ENCODE measurements at regions not wholly inside any gene's neighbourhood (a gene's known extent, or its start where the extent isn't known, plus 50 kb on each side); places are given as distances from the start of the nearest gene placed in this dataset.

- no peak for FAIRE-seq
- no peak for DNase-seq (ENCODE audit: insufficient read length)
- no peak for TF ChIP-seq POLR2A (IDR thresholded peaks at IDR 0.05; ENCODE audit: low read depth, low read length)
- TF ChIP-seq TAF1 (IDR thresholded peaks at IDR 0.05; ENCODE audit: borderline replicate concordance, low read depth, low read length), result no peak
- TF ChIP-seq POLR2AphosphoS5 (IDR thresholded peaks at IDR 0.05; ENCODE audit: low read depth, low read length), result no peak
Measured at GRCh38 chr3:106552351-106553043, 683.7 kb upstream of the CBLB start.

GRCh38 chr3:106560451-106560966, 691.7 kb upstream of the CBLB start:
- TF ChIP-seq TAF1 (IDR thresholded peaks at IDR 0.05; ENCODE audit: borderline replicate concordance, low read depth, low read length) (no peak), POLR2AphosphoS5 (IDR thresholded peaks at IDR 0.05; ENCODE audit: low read depth, low read length) (no peak), POLR2A (IDR thresholded peaks at IDR 0.05; ENCODE audit: low read depth, low read length) (no peak)
- DNase-seq (ENCODE audit: insufficient read length) (no peak), FAIRE-seq (no peak)

GRCh38 chr3:106566277-106566676, 697.5 kb upstream of the CBLB start:
- TF ChIP-seq POLR2AphosphoS5 (IDR thresholded peaks at IDR 0.05; ENCODE audit: low read depth, low read length) (no peak), POLR2A (IDR thresholded peaks at IDR 0.05; ENCODE audit: low read depth, low read length) (no peak), TAF1 (IDR thresholded peaks at IDR 0.05; ENCODE audit: borderline replicate concordance, low read depth, low read length) (no peak)
- FAIRE-seq, result peak; percentile 30
- DNase-seq (ENCODE audit: insufficient read length), result no peak

GRCh38 chr3:106570426-106570825, 701.6 kb upstream of the CBLB start:
- DNase-seq (ENCODE audit: insufficient read length) (no peak), FAIRE-seq (no peak)
- TF ChIP-seq POLR2A (IDR thresholded peaks at IDR 0.05; ENCODE audit: low read depth, low read length) (no peak), TAF1 (IDR thresholded peaks at IDR 0.05; ENCODE audit: borderline replicate concordance, low read depth, low read length) (no peak), POLR2AphosphoS5 (IDR thresholded peaks at IDR 0.05; ENCODE audit: low read depth, low read length) (no peak)

- no peak for DNase-seq (ENCODE audit: insufficient read length)
- no peak for FAIRE-seq
- TF ChIP-seq TAF1 (IDR thresholded peaks at IDR 0.05; ENCODE audit: borderline replicate concordance, low read depth, low read length), result no peak
- no peak for TF ChIP-seq POLR2A (IDR thresholded peaks at IDR 0.05; ENCODE audit: low read depth, low read length)
- TF ChIP-seq POLR2AphosphoS5 (IDR thresholded peaks at IDR 0.05; ENCODE audit: low read depth, low read length), result no peak
Measured at GRCh38 chr3:106573605-106574004, 704.8 kb upstream of the CBLB start.

- no peak for DNase-seq (ENCODE audit: insufficient read length)
- no peak for FAIRE-seq
- no peak for TF ChIP-seq POLR2AphosphoS5 (IDR thresholded peaks at IDR 0.05; ENCODE audit: low read depth, low read length)
- no peak for TF ChIP-seq TAF1 (IDR thresholded peaks at IDR 0.05; ENCODE audit: borderline replicate concordance, low read depth, low read length)
- no peak for TF ChIP-seq POLR2A (IDR thresholded peaks at IDR 0.05; ENCODE audit: low read depth, low read length)
Measured at GRCh38 chr3:106575029-106575428, 706.2 kb upstream of the CBLB start.

- FAIRE-seq (no peak), DNase-seq (ENCODE audit: insufficient read length) (no peak)
- TF ChIP-seq TAF1 (IDR thresholded peaks at IDR 0.05; ENCODE audit: borderline replicate concordance, low read depth, low read length) (no peak), POLR2A (IDR thresholded peaks at IDR 0.05; ENCODE audit: low read depth, low read length) (no peak), POLR2AphosphoS5 (IDR thresholded peaks at IDR 0.05; ENCODE audit: low read depth, low read length) (no peak)
Measured at GRCh38 chr3:106577241-106577640, 708.4 kb upstream of the CBLB start.

- DNase-seq (ENCODE audit: insufficient read length) (no peak), FAIRE-seq (no peak)
- no peak for TF ChIP-seq TAF1 (IDR thresholded peaks at IDR 0.05; ENCODE audit: borderline replicate concordance, low read depth, low read length)
- TF ChIP-seq POLR2AphosphoS5 (IDR thresholded peaks at IDR 0.05; ENCODE audit: low read depth, low read length), result no peak
- TF ChIP-seq POLR2A (IDR thresholded peaks at IDR 0.05; ENCODE audit: low read depth, low read length), result no peak
Measured at GRCh38 chr3:106578911-106579310, 710.1 kb upstream of the CBLB start.

GRCh38 chr3:106582151-106582550, 713.3 kb upstream of the CBLB start:
- DNase-seq (ENCODE audit: insufficient read length) (no peak), FAIRE-seq (no peak)
- no peak for TF ChIP-seq POLR2A (IDR thresholded peaks at IDR 0.05; ENCODE audit: low read depth, low read length)
- TF ChIP-seq TAF1 (IDR thresholded peaks at IDR 0.05; ENCODE audit: borderline replicate concordance, low read depth, low read length), result no peak
- TF ChIP-seq POLR2AphosphoS5 (IDR thresholded peaks at IDR 0.05; ENCODE audit: low read depth, low read length), result no peak

GRCh38 chr3:106587551-106587950, 718.7 kb upstream of the CBLB start:
- no peak for TF ChIP-seq POLR2AphosphoS5 (IDR thresholded peaks at IDR 0.05; ENCODE audit: low read depth, low read length)
- no peak for TF ChIP-seq POLR2A (IDR thresholded peaks at IDR 0.05; ENCODE audit: low read depth, low read length)
- no peak for TF ChIP-seq TAF1 (IDR thresholded peaks at IDR 0.05; ENCODE audit: borderline replicate concordance, low read depth, low read length)
- FAIRE-seq (no peak), DNase-seq (ENCODE audit: insufficient read length) (no peak)

- DNase-seq (ENCODE audit: insufficient read length), result no peak
- TF ChIP-seq TAF1 (IDR thresholded peaks at IDR 0.05; ENCODE audit: borderline replicate concordance, low read depth, low read length) (no peak), POLR2A (IDR thresholded peaks at IDR 0.05; ENCODE audit: low read depth, low read length) (no peak)
- FAIRE-seq, result no peak
Measured at GRCh38 chr3:106588739-106589138, 719.9 kb upstream of the CBLB start.

- FAIRE-seq, result peak; percentile 17
- TF ChIP-seq TAF1 (IDR thresholded peaks at IDR 0.05; ENCODE audit: borderline replicate concordance, low read depth, low read length) (no peak), POLR2AphosphoS5 (IDR thresholded peaks at IDR 0.05; ENCODE audit: low read depth, low read length) (no peak), POLR2A (IDR thresholded peaks at IDR 0.05; ENCODE audit: low read depth, low read length) (no peak)
- no peak for DNase-seq (ENCODE audit: insufficient read length)
Measured at GRCh38 chr3:106589311-106589942, 720.6 kb upstream of the CBLB start.

Measured in GM12892 (cell line).